B cell (primary cell): ENCODE measurements at regions not wholly inside any gene's neighbourhood (a gene's known extent, or its start where the extent isn't known, plus 50 kb on each side); places are given as distances from the start of the nearest gene placed in this dataset.
A peak's percentile ranks its signal among the peaks of the same experiment; 100 is the strongest.

ENCODE experiments used
- ATAC-seq: fragments of 200-7000 bp; cut with Tn5 transposase; one replicate; pipeline ENCODE4 v1.10.0; 2021; ENCODE audit warnings: low read depth, mild to moderate bottlenecking, moderate number of reproducible peaks, moderate library complexity
- CTCF ChIA-PET: fragments of 350-600 bp; sonication (Branson Sonifier 250); formaldehyde crosslinking; loops from one replicate; lab custom pipeline; 2021; ENCODE audit warnings: antibody characterized with exemption, inconsistent platforms; lab: Charles Lee
- POLR2A ChIA-PET: fragments of 350-600 bp; sonication (Branson Sonifier 250); formaldehyde crosslinking; loops from one replicate; lab custom pipeline; 2021; ENCODE audit warnings: antibody characterized with exemption; lab: Charles Lee
- DNase-seq: peaks from one replicate; pipeline ENCODE4 v3.0.0; 2013
- H2AFZ ChIP-seq: 2 replicates; pipeline ENCODE4 v1.6.1; 2012; ENCODE audit warnings: mild to moderate bottlenecking, low read depth, low read length; ENCODE audit not compliant: insufficient read depth, poor library complexity, severe bottlenecking
- H3K27ac ChIP-seq, 2 donors: 1 replicate in 1 of 2; 2 replicates in 1 of 2; pipeline ENCODE4 v1.5.1; 2012 to 2013; ENCODE audit warnings: low read length in 2 of 2, mild to moderate bottlenecking in 2 of 2, moderate library complexity in 1 of 2
- H3K27me3 ChIP-seq, 4 experiments: fragments of 200-600 bp in 1 of 4; sonication (generic) in 1 of 4; replicated peaks in 1 of 4; 1 replicate in 2 of 4; 2 replicates in 2 of 4; pipeline versions ENCODE4 v1.6.1 to v1.7.0; 2013 to 2016; ENCODE audit warnings: low read length in 3 of 4, mild to moderate bottlenecking in 2 of 4, mixed read lengths in 1 of 4, moderate library complexity in 1 of 4; ENCODE audit not compliant: insufficient read depth in 4 of 4, control insufficient read depth in 3 of 4; ENCODE audit errors: control extremely low read depth in 1 of 4
- H3K36me3 ChIP-seq, 2 experiments: replicated peaks in 1 of 2; 1 replicate in 1 of 2; 2 replicates in 1 of 2; pipeline versions ENCODE4 v1.6.1 to v1.7.1; 2013; ENCODE audit warnings: low read length in 1 of 2; ENCODE audit not compliant: insufficient read depth in 2 of 2, control insufficient read depth in 1 of 2; ENCODE audit errors: control extremely low read depth in 1 of 2, extremely low read depth in 1 of 2
- H3K4me1 ChIP-seq, 2 donors: fragments of 200-600 bp in 1 of 2; sonication (generic) in 1 of 2; 1 replicate in 1 of 2; 2 replicates in 1 of 2; pipeline versions ENCODE4 v1.5.1 to v1.6.1; 2013 to 2017; ENCODE audit warnings: low read length in 2 of 2; ENCODE audit not compliant: control insufficient read depth in 2 of 2, insufficient read depth in 2 of 2
- H3K4me2 ChIP-seq: replicated peaks from 2 replicates; pipeline ENCODE3; 2012; ENCODE audit warnings: mild to moderate bottlenecking, low read depth, low read length; ENCODE audit not compliant: poor library complexity, severe bottlenecking
- H3K4me3 ChIP-seq, 5 experiments: fragments of 200-600 bp in 1 of 5; sonication (generic) in 1 of 5; 1 replicate in 3 of 5; 2 replicates in 2 of 5; pipeline versions ENCODE4 v1.5.1 to v1.7.0; 2011 to 2016; ENCODE audit warnings: low read length in 4 of 5, mild to moderate bottlenecking in 4 of 5, low read depth in 2 of 5, control low read depth in 1 of 5, moderate library complexity in 1 of 5; ENCODE audit not compliant: insufficient read depth in 1 of 5; ENCODE audit errors: control extremely low read depth in 1 of 5, extremely low read depth in 1 of 5
- H3K79me2 ChIP-seq: fragments of 200-600 bp; sonication (generic); one replicate; pipeline ENCODE4 v1.6.0; 2016; ENCODE audit warnings: low read length; ENCODE audit not compliant: control insufficient read depth, insufficient read depth
- H3K9ac ChIP-seq: fragments of 200-600 bp; sonication (generic); 2 replicates; pipeline ENCODE4 v1.6.1; 2017; ENCODE audit warnings: mild to moderate bottlenecking, low read length, moderate library complexity
- H3K9me3 ChIP-seq, 3 donors: one replicate each; pipeline versions ENCODE4 v1.6.1 to v1.7.1; 2013; ENCODE audit warnings: low read length in 2 of 3; ENCODE audit not compliant: control insufficient read depth in 2 of 3, insufficient read depth in 1 of 3; ENCODE audit errors: control extremely low read depth in 1 of 3
- H4K20me1 ChIP-seq: 2 replicates; pipeline ENCODE4 v1.6.0; 2012; ENCODE audit warnings: mild to moderate bottlenecking, low read length; ENCODE audit not compliant: insufficient read depth, control insufficient read depth, poor library complexity, severe bottlenecking
- H3K27ac Mint-ChIP-seq: one replicate; pipeline ENCODE4 v1.8.0; 2021; ENCODE audit warnings: mixed read lengths
- H3K27me3 Mint-ChIP-seq: one replicate; pipeline ENCODE4 v1.8.0; 2021; ENCODE audit warnings: mixed read lengths
- H3K4me1 Mint-ChIP-seq: one replicate; pipeline ENCODE4 v1.8.0; 2021; ENCODE audit warnings: mixed read lengths
- H3K4me3 Mint-ChIP-seq: one replicate; pipeline ENCODE4 v1.8.0; 2021; ENCODE audit warnings: mixed read lengths
- H3K9me3 Mint-ChIP-seq: one replicate; pipeline ENCODE4 v1.8.0; 2022; ENCODE audit warnings: mixed read lengths; ENCODE audit not compliant: insufficient read depth
- EZH2 ChIP-seq: IDR thresholded peaks from 2 replicates; pipeline ENCODE4 v1.6.1; 2012; ENCODE audit warnings: borderline replicate concordance, low read depth, mild to moderate bottlenecking, moderate library complexity, low read length; ENCODE audit not compliant: insufficient read depth, poor library complexity, severe bottlenecking
- WGBS: methylation state at CpG from one replicate; pipeline ENCODE4 v1.1.5; 2013; ENCODE audit warnings: missing lambda C conversion rate; ENCODE audit not compliant: insufficient coverage; 5-methylcytosine and 5-hydroxymethylcytosine counted together
- intact Hi-C: fragments of 100-400 bp; cut with micrococcal nuclease; formaldehyde crosslinking; loops from one replicate; pipeline ENCODE4 v1.10.0; 2022
- TF ChIP-seq, protein P1 (sequence below): fragments of 200-600 bp; IDR thresholded peaks from one replicate; pipeline ENCODE4 v1.8.0; 2022; ENCODE audit warnings: antibody characterized with exemption, mild to moderate bottlenecking

DNA sequence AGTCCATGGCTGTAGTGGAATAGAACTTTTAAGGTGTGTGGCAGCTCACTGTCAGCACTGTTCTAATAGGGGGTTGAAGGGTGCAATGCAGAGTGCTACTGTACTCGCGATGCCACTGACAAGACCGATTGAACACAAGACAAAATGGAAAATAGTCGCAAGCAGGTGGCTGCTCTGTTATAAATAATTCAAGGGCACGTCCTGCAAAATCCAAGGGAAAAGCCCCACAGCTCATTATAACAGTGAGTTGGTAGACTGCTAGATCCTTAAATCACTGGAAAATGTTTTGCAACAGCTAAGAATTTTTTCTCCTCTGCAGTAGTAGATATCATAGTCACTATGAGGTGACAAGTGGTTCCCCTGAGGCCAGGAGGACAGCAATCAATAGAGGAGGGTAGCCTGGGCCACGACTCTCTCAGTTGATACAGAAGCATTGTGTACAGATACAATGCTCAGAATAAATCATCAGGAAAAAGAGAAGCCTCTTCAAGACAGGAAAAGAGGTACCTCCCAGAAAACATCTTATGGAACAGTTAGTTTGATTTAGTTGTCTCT is 926.3 kb downstream of the TLE4 start:
- no peak overlapping the region for H3K27ac ChIP-seq
- Mint-ChIP-seq H3K9me3 (peaks cover 4% of the 10 kb centered on the region), H3K27ac (peak overlapping the region; percentile 43), H3K4me3 (no peak overlapping the region), H3K4me1 (no peaks in the 10 kb centered on the region), H3K27me3 (no peaks in the 10 kb centered on the region)
- ChIA-PET CTCF (no interaction called here), POLR2A (no interaction called here)
- H3K4me1 ChIP-seq: no peaks in the 10 kb centered on the region
- no peak overlapping the region for H2AFZ ChIP-seq
- no peaks in the 10 kb centered on the region for H3K27me3 ChIP-seq
- ATAC-seq (no peak), DNase-seq (no peak)
- intact Hi-C loops: no loop called here
- H3K79me2 ChIP-seq: no peaks in the 10 kb centered on the region
- H3K9ac ChIP-seq: no peak overlapping the region
- H3K4me2 ChIP-seq: no peak overlapping the region
- no peak overlapping the region for H3K4me3 ChIP-seq
- TF ChIP-seq EZH2: no peak
- TF ChIP-seq, protein P1, sequence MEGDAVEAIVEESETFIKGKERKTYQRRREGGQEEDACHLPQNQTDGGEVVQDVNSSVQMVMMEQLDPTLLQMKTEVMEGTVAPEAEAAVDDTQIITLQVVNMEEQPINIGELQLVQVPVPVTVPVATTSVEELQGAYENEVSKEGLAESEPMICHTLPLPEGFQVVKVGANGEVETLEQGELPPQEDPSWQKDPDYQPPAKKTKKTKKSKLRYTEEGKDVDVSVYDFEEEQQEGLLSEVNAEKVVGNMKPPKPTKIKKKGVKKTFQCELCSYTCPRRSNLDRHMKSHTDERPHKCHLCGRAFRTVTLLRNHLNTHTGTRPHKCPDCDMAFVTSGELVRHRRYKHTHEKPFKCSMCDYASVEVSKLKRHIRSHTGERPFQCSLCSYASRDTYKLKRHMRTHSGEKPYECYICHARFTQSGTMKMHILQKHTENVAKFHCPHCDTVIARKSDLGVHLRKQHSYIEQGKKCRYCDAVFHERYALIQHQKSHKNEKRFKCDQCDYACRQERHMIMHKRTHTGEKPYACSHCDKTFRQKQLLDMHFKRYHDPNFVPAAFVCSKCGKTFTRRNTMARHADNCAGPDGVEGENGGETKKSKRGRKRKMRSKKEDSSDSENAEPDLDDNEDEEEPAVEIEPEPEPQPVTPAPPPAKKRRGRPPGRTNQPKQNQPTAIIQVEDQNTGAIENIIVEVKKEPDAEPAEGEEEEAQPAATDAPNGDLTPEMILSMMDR: no peak
- 100% methylated on average over 4 of the region's 6 CpGs for WGBS
- no peaks in the 10 kb centered on the region for H4K20me1 ChIP-seq
- H3K36me3 ChIP-seq: no peaks in the 10 kb centered on the region
- H3K9me3 ChIP-seq: peaks cover 0 to 2% (median 0%) of the 10 kb centered on the region in 3 donors

DNA sequence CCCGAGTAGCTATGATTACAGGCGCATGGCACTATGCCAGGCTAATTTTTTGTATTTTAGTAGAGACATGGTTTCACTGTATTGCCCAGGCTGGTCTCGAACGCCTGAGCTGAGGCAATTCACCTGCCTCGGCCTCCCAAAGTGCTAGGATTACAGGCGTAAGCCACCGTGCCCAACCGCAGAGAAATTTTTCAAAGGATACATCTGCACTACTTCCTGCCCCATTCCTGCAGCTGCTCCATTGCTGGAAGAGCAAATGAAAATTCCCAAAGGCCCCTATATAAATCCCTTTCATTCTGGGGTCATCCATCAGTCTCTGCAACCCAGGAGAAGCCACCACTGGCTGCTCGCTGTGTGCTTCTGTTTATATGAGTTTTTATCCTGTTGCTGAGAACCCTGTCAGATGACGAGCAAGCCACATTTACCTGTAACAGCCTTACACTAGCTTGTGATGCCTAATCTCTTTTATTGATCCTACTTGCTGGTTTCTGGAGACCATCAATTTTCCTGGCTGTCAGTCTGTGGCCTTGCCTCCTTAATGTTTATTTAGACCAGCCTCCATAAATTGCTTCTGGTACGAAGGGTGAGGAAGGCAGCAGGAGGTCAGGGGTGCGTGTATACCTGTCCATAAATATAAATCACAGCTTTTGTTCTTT is 925.3 kb downstream of the TLE4 start:
- H3K9me3 Mint-ChIP-seq: peaks cover 4% of the 10 kb centered on the region
- Histone ChIP-seq H3K9ac (no peak overlapping the region), H3K79me2 (no peaks in the 10 kb centered on the region), H4K20me1 (no peaks in the 10 kb centered on the region), H3K27me3 (no peaks in the 10 kb centered on the region), H3K36me3 (no peaks in the 10 kb centered on the region), H3K4me3 (no peak overlapping the region), H3K27ac (no peak overlapping the region), H2AFZ (no peak overlapping the region), H3K4me1 (no peaks in the 10 kb centered on the region), H3K9me3 (peaks cover 0 to 6% (median 0%) of the 10 kb centered on the region in 3 donors), H3K4me2 (no peak overlapping the region)
- 95% methylated on average over 8 of the region's 12 CpGs for WGBS
- H3K4me1 Mint-ChIP-seq: no peaks in the 10 kb centered on the region
- ChIA-PET CTCF (no interaction called here), POLR2A (no interaction called here)
- intact Hi-C loops: no loop called here
- no peak overlapping the region for H3K4me3 Mint-ChIP-seq
- ATAC-seq (no peak), DNase-seq (no peak)
- H3K27me3 Mint-ChIP-seq: no peaks in the 10 kb centered on the region
- H3K27ac Mint-ChIP-seq: no peak overlapping the region
- TF ChIP-seq EZH2: no peak
- TF ChIP-seq, protein P1: no peak
